GM21529 (cell line): ENCODE measurements at regions not wholly inside any gene's neighbourhood (a gene's known extent, or its start where the extent isn't known, plus 50 kb on each side); places are given as distances from the start of the nearest gene placed in this dataset.

Source experiments
- ATAC-seq: cut with Tn5 transposase; IDR thresholded peaks from one replicate; pipeline ENCODE4 v1.9.1; 2021; ENCODE audit not compliant: unreplicated experiment

DNA sequence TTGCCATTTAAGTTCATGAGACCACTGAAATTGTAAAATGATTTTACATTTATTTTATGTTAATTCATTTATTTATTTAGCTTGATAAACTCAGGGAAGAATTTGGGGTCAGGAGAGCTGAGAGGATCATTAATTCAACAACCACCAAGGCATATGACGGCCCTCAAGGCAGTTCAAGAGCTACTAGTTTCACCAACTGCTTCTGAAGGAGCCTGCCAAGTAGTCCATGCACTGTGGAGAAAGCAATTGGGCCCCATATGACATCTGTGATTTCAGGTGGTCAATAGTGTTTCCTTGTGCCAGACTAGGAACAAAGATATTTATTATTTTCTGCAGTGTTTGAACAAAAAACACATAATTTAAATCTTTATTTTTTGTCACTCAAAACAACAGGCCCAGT lies 236.4 kb downstream of the CASP12 start:
- ATAC-seq: no peak

DNA sequence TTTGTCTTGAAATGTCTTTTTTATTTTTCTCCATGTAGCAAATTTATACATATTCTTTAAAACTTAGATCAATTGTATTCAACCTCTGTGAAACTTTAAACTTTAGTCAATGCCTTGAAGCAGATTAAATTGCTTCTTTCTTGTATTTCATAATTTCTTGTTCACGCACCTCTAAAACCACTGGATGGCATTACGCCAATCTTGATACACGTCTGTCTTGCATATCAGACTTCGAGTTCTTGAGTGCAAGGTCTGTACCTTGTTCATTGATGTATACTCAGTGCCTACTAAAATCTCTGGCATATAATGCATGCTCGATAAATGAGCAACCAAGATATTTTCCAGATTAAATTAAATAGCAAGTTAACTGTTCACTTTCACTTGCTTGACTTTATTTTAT lies 236.8 kb downstream of the CASP12 start:
- ATAC-seq: no peak

DNA sequence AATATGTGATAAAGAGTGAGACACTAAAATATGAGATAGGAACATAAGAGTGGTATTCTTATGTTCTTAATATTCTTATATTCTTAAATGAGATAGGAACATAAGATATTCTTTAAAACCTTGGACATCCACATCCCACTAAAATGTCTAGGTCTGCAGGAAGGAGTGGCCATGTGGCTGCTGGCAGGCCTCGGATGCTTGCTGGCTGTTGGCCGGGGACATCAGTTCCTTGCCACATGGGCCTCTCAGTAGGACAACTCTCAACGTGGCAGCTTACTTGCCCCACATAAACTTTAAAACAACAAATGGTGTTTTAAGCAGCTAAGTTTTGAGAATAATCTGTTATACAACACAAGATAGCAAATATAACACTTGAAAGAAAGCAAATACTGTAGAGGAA lies 240.1 kb downstream of the CASP12 start:
- no peak for ATAC-seq

DNA sequence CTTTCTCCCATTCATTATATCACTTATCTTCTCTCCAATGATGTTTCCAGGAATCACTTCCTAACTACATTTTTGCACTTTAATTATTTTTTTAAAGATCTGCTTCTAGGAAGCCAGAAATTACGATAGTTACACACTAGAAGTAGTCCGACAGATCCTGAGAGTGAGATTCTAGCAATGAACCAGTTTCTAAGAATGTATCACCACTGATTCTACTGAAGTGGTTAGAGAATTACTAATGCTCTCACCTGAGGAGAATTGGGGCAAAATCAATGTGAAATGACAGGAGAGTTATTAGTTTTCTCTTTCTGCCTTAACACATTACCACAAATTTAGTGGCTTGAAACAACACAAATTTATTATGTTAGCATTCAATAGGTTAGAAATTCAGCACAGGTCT lies 241.2 kb downstream of the CASP12 start:
- no peak for ATAC-seq

DNA sequence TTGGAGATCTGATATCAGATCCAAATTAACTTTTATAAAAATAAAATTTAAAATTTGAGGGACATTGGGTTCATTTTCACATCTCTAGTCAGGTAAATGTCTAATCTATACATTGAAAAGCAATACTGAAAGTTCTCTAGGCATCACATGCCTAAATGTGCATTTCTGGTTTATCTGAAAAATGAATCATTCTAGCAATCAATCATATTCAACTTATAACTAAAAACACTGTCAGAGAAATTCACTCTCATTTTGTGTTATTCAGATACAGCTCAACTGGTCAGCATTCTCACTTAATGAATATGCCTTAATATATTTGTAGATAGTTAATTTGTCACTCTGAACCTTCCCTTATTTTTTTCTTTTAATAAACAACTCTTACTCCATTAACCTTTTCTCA lies 243.2 kb downstream of the CASP12 start:
- no peak for ATAC-seq

DNA sequence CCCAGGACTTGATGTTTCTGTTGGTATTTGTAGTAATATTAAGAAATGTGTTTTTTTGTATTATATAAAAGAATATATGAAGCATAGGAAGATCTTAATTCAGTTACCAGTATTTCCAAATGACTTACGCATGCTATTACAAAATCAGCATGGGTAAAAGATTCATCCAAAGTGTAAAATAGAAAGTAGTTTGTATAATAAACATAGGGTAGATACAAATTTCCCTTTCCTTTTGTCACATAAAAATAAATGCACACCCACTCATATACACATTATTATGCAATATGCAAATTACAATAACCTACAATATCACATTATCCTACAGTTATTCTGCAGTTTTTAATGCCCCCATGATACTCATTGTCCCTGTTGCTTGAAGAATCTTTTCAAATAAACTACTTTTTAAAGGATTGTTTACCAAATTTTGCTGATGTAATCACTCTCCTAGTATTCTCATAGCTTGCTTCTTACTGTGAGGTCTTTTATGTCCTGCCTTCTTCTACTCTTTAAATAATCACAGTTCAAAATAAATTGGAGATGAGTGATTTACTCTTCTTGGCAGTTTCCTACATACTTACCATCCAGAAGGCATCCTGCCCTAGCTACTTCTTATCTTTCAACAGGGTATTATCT lies 244.0 kb downstream of the CASP12 start:
- no peak for ATAC-seq

DNA sequence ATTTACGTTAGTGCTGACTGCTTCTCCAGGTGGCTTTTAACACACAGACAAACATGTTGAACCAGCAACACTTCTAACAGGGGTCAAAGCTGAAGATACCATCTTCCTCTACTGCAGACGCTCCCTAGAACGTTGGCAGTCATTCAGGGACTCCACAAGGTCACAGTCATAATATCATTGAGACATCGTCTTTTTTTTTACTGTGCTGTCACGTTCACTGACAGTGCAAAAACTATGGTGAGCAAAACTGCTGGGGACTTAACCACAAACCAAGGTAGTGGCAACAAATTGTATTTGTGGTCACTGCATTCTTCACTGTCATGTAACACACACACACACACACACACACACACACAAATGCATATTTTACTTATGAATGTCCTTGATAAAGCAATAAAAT lies 244.9 kb downstream of the CASP12 start:
- ATAC-seq: no peak

DNA sequence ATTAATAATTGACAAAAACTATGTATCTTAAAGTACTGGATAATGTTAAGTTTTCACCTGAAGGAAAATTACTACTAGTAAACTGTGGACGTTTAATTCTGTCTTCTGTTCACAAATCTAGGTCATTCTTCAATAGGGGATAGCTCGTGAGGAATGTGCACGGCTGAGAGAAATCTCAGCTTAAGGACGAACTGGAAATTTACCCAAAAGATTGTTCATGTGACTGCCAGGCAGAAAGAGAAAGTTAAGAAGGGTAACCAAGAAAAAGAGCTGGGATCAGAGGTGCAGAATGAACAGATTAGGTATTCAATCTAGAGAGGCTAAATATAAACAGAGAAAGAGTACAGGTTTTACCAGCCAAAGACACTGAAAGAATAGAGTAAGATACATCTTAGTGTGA lies 245.3 kb downstream of the CASP12 start:
- ATAC-seq: no peak

DNA sequence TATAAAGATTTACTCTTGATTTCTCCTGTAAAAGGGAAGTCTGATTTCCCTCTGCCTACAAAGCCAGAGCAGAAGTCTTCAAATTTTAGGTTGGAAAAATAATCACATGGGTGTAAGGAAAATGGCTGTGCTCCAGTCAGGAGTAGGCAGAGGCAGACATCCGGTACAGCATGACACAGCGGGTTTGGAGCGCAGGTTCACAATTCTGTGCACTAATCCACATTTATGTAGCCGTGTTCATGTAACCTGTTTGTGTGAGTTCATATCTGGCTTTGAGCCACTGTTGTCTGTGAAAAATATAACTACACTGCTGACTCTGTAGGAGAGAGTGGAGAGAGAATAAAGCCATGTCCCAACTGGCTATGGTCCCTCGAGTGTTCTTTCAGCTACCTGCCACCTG lies 248.0 kb downstream of the CASP12 start:
- no peak for ATAC-seq

DNA sequence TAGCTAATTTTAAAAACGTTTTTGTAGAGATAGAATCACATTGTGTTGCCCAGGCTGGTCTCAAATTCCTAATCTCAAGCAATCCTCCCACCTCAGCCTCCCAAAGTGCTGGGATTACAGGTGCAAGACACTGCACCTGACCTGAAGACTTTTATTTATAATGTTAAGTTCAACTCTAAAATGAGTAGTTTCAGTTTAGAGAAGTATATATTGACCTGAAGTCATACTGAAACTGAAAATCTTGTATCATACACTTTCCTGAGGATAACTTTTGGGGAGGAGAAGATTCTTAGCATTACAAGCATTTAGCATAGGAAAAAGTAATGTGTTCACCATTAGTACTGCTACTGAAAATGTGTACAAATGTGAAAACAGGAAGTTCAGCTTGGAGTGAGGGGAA lies 249.3 kb downstream of the CASP12 start:
- ATAC-seq: no peak

DNA sequence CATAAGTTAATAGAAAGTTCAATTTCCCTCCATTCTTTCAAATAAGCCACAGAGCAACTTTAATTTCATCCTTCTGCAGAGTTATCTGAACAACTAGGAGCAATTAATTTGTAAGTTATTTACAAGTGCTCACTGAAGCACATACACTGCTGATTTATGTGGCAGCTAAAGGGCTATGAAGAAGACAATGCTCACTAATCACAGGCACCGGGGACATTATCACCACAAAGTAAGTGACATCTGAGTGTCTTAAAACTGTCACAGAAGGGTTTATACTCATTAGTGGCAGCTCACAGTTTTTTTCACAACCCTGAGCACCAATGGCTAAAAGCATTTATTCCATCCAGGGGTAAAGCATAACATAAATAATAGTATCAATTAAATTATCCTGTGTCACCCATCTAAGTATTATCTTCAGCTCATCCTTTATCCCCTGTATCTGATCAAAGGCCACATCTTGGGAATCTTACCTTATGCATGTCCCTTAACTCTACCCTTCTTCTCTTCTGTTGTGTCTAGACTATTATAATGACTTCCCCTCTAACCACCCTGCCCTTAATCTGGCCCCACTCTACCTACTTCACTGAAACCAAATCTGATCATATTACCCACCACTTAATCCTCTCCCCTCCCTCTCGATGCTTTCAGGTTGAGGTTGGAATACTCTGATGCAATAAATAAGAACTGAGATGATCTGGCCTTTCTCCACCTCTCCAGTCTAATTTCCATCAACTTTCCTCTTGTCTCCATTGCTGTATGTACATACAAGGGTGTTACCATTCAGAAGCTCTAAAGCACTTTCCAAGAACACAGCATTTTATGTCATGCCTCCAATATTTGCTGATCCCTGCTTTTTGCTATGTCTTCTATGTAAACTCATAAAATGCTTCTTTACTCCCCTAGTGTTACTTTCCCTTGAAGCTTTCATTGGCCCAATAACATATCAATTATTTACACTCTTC lies 252.7 kb downstream of the CASP12 start:
- ATAC-seq: no peak

DNA sequence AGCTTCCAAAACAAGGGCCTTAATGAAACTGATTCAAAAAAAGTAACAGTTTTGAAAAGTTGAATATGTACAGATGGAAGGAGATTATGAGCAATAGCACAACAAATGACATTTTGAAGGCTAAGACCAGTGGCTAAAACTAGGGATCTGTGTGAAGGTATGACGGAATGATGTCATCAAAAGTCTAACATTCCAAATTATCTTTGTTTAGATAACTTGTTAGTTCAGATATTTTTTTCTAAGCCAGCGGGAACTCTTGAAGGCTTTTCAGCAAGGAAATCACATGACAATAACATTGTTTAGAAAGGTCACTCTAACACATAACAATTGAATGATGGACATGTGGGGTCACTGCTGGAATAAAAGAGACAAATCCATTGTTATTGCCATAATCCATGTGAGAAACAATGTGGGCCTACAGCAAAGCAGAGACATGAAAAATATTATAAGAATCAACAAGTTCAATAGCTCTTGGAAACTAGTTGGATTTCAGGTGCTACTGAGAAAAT lies 260.5 kb downstream of the CASP12 start:
- no peak for ATAC-seq

DNA sequence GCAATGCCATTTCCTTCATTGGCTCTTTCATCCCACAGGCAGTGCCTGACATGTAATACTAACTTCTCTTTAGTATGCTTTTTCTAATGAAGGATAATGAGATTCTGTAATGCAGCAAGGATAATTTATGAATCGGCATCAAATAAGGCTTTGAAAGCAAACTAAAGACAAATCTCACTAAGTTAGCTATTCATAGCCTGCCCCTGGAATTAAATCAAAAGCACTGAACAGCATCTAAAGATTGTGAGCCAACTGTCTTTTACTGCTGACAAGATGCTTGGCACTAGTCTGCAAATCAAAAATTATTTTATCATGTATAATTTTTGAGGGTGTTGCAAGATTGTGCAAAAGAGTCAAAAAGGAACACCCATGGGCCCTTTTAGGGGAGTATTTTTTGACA lies 265.0 kb downstream of the CASP12 start:
- ATAC-seq: no peak

DNA sequence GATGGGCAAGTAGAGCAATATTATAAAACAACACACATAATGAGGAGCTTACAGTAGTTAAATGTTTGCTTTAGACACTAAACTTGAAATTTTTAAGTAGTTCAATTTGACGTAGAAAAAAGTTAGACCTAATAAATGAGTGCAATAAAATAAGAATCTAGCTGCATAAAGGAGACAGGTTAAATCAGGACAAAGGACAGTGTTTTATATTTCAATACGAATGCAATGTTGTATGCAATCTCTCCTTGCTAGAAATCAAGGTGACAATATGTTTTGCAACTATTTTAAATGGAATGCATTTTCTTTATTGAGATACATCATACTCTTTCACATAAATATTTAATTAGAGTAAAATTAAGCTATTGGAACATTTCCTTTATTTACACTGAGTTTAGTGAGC lies 267.9 kb downstream of the CASP12 start:
- ATAC-seq: no peak

DNA sequence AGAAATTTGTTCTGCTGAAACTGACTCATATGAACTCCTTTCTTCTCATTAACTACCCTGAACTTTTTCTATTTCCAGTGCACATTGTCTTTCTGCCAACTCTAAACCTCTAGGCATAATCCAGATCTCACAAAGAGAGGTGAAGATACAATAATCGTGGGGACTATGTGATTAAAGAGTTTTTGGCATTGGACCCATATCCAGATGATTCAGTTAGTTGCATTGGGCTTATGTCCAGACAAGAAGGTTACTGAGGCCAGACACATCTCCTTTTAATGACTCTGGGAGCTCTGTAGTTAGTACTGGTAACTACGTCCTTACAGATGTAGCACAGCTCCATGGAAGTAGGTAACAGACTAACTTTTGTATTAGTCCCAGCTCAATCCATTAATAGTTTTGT lies 273.0 kb downstream of the CASP12 start:
- no peak for ATAC-seq

DNA sequence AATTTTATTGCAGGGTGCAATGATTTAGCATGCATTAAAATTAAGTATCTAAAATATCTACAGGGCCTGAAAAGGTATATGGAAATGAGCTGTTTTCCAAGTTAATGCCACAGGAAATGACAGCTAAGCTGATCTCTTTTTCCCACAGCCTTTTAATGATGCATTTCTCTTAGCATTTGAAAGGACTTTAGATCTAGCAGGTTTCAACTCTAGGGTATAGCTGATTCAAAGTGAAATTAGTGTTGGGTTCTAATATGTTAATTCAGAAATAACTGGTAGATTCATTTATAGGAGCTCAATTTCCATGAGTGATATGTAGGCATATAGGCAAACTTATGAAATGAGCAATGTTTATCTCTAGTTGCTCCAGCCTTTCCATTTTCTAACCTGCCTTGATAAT lies 274.2 kb downstream of the CASP12 start:
- no peak for ATAC-seq

DNA sequence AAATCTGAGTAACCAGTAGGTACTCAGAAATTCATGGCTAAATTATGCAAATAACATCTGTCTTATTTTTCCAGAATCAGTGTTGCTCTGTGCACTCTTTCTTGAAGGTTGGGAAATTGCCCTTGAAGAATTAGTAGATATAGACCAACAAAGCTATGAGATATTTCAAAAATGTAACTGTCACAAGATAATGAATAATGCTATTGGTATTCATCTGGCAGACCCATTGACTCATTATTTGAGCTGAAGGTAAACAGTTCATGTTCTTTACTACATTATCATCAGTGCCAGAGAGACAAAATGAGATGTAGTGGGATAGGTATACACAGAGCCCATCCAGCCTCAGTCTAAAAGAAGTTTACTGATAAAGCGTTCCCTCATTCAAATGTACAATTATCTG lies 274.7 kb downstream of the CASP12 start:
- ATAC-seq: no peak

DNA sequence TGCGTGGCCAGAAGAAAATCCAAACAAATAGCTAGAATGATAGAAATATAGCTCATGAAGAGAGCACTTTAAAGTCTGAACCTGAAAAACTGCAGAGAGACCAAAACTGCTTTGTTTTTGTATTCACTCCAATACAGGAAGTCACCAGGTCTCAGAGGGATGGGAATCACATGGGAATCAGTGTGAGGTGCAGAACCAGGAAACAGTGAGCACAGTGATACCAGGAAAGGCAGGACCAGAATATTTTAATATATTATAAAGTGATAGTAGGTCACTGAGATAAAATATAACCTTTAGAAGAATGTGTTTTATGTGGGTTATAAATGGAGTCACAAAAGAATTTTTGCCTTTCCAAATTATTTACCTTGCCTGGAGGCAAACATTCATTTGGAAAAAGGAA lies 277.3 kb downstream of the CASP12 start:
- no peak for ATAC-seq

DNA sequence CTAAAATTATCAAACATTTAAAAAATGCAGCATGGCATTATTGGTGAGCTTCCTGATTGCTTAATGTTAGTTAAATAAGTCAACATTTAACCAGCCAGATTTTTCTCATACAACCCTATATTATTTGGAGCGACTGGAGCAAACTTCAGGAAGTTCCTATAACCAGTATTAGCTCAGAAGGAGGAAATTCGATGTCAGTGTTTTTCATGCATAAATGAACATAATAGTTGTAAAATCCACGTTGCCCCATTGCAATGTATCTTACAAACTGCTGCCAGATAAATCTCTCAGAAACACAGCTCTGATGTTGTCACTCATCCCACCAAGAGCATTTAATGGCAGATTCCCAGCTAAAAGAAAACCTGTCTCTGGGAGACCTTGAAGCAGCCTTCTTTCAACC lies 278.5 kb downstream of the CASP12 start:
- no peak for ATAC-seq

DNA sequence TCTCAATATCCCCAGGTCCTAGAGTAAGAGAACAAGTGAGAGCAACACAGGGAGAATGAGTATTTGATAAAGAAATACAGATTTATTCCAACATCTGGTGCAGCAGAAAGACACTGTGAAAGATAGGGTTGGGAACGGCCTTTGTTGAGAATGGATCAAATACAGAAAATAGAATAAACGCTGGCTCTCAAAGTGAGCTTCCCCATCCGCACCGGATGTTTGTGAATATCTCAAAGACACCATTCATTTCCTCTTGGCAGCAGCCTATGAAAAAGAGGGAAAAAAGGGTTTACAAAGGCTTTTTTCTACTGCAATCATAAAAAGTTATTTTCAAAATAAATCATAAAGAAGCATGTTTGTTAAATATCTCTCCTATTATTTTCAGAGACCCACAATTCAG lies 279.3 kb downstream of the CASP12 start:
- no peak for ATAC-seq

DNA sequence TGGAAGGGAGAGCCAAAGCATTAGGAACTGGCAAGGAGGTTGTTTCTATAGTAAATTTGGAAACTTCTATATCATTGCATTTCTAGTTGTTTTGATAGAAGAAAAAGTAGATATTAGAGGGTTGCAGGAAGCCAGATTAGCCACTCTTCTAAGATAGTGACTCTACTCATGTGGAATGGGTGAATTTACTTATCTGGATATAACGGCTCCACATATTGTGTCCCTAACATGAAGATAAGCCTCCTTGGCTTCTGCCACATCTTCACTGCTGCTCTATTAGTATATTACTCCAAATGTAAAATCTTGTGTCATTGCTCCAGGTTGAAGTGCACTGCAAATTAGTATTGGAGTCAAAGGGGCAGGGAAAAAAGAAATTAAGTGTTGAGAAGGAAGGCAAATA lies 283.3 kb downstream of the CASP12 start:
- ATAC-seq: no peak

DNA sequence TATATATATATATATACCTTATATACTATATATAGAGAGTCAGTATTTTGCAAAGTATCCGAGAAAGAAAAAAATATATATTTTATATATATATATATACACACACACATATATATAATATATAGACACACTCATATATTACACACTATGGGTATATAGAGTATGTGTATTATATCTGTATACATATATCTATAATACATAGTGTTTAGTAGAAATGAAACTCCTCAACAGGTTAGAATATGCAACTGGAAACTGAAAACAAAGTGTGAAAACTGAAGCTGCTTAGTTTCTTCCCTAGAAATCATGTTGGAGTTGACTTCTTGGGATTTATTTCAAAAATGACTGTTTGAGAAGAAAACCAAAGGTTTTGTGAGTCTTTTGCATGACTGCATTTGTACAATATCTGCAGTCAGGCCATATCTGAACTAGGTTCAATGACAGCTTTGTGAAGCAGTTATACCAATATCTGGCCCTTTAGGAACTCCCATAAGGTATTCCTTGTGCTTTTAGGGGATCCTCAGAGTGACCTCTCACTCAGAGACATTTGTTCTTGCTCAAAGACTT lies 284.1 kb downstream of the CASP12 start:
- no peak for ATAC-seq
